GM21367 (cell line): ENCODE measurements at regions not wholly inside any gene's neighbourhood (a gene's known extent, or its start where the extent isn't known, plus 50 kb on each side); places are given as distances from the start of the nearest gene placed in this dataset.
"Not testable (repeated sequence)": the region's sequence is repeated elsewhere in the genome, so short reads cannot be mapped to it uniquely, and the experiment has no call there.

Experiments
- ATAC-seq: cut with Tn5 transposase; IDR thresholded peaks from one replicate; pipeline ENCODE4 v1.9.1; 2021; ENCODE audit not compliant: unreplicated experiment

DNA sequence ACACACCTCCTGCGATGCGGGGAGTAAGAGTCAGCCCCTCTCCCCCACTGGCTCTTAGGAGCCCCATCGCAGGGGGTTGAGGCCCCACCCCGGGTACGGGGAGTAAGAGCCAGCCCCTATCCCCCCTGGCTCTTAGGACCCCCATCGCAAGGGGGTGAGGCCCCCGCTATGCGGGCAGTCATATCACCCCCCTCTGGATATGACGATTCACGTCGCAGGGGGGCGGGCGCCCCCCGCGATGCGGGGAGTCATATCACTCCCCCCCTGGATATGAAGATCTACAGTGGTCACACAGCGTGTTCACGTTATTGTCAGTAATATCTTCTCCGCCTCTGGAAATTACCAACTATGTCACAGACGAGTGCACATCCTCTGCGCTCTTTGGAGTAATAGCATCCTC is 61.1 kb downstream of the DEFB131A start:
- not testable (repeated sequence) for ATAC-seq

- ATAC-seq, result not testable (repeated sequence)
Measured at GRCh38 chr4:9506672-9507071, 62.5 kb downstream of the DEFB131A start.

GRCh38 chr4:9512941-9513340 is 68.7 kb downstream of the DEFB131A start:
- not testable (repeated sequence) for ATAC-seq

GRCh38 chr4:9519631-9520030 is 75.4 kb downstream of the DEFB131A start:
- not testable (repeated sequence) for ATAC-seq

- ATAC-seq, result not testable (repeated sequence)
Measured at GRCh38 chr4:9522903-9523302, 78.7 kb downstream of the DEFB131A start.

- ATAC-seq, result not testable (repeated sequence)
Measured at GRCh38 chr4:9524406-9524805, 80.2 kb downstream of the DEFB131A start.

DNA sequence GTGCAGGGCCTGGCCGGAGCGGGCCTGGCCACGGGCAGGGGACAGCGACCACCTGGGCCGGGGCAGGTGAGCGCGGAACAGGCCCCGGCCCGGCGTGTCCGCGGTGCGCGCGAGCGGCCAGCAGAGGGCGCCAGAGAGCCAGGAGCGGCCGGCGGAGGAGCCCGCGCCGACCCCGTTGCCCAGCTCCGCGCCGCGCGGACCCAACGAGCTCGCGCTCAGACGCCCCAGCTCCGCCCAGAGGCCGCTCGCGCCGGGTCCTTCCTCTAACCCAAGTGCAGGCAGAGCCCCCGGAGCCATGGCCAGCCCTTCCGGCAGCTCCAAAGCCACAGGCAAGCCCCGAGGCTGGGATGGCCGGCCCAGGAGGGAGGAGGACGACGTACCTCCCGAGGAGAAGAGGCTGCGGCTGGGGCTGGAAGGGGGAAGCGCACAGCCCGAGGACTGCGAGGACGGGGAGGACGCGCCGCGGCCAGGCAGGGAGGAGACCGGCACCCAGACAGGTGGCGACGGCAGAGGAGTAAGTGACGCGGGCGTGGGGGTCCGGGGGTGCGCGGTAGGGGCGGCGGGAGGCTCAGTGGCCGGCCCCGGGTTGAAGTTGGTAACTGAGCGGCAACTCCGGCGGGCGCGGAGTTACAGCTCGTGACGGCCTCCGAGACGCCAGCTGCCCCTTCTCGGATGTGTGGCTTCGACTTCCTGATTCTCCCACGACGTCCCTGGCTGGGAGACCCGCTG is 88.1 kb downstream of the DEFB131A start:
- ATAC-seq, result not testable (repeated sequence)

DNA sequence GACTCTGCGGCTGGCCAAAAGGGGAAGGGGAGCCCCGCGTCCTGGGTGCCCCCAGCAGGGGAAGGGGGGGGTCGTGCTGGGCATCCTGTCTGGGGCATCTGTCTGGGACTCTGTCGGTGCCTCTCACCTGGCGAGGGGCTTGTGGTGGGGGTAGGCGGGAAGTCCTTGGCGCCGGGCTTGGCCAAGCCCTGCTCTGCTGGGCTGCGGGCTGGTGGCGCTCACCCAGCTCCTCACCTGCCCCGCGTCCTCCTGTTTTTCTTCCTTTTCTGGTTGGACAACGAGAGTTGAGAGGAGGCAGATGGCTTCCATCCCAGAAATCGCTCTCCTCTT is 88.6 kb downstream of the DEFB131A start:
- ATAC-seq, result not testable (repeated sequence)

DNA sequence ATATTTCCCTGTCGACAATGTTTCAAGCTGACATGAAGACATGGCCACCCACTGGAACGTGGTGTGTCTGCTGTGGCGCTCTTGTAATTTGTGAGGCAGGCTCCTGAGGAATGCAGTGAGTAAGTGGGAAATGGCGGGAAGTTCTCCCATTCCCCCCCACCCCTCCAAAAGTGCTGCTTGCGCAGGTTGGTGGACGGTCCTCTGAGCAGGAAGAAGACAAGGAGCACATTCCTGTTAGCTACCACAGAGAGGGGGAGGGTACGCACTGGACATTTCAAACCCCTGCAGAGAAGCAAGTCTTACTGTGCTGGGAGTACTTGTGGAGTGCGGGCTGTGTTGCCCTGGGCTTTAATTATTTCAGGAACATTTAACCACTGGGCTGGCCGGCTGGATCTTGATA is 92.9 kb downstream of the DEFB131A start:
- not testable (repeated sequence) for ATAC-seq

GRCh38 chr4:9539939-9540520 is 95.8 kb downstream of the DEFB131A start:
- ATAC-seq, result not testable (repeated sequence)

DNA sequence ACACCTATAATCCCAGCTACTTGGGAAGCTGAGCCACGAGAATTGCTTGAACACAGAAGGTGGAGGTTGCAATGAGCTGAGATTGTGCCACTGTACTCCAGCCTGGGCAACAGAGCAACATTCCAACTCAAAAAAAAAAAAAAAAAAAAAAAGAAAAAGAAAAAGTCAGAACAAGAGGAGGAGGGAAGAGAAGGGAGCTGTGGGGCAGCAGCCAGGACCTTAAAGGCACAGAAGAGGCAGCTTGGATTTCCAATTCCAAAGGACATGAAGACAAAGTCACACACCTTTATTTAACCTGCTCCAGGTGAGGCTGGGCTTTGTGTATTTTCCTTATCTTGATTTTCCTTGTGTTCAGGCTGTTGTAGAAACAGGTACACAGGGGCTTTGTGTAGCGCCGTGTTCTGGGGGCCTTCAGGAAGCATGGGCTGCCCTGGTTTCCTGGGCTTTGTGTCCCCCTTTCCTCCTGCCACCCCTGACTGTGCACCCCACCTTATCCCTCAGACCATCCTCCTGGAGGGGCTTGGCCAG is 97.2 kb downstream of the DEFB131A start:
- not testable (repeated sequence) for ATAC-seq

DNA sequence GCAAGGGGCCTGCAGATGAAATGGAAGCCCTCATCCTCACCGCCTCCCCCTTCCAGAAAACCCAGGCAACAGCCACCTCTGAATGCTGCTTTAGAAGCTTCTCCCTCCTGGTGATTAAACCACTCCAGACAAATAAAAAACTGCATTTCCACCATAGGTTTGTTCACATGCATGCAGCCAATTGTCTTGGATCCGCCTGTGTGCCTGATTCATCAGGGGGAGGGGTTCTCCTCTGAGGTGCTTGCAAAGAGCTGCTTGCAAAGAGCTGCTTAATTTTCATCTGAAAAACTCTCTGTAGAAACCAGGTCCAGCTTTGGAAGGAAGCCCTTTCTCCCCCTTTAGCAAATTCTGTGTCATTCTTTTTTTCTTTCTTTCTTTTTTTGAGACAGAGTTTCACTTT is 100.6 kb downstream of the DEFB131A start:
- not testable (repeated sequence) for ATAC-seq

DNA sequence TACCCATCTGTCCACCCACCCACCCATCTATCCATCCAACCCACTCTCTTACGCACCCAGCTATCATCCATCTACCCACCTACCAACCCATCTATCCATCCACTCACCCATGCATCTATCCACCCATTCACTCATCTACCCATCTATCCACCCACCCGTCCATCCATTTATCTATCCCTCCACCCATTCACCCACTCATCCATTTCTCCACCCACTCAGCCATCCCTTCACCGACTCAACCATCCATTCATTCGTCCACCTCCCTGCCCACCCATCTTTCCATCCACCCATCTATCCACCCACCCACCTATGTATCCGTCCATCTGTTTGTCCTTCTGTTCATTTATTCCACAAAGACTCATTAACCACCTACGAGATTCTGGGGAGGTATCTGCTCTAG is 103.3 kb downstream of the DEFB131A start:
- ATAC-seq, result not testable (repeated sequence)

DNA sequence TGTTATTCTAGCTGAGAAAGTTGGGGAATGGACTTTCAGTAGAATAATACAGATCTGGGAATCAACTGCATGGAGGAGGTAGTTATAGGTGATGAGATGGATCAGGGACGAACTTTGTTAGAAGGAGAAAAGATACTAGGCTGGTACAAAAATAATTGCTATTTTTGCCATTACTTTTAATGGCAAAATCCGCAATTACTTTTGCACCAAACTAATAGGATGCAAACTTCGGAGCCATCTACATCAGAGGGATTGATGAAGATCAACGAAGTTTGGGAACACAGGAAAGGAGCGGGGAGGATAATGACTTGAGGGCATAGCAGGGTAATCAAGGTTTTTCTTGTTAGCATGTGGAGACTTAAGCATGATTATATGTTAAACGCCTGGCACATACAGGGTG is 111.9 kb downstream of the DEFB131A start:
- ATAC-seq, result not testable (repeated sequence)

- ATAC-seq, result not testable (repeated sequence)
Measured at GRCh38 chr4:9577869-9578268, 133.7 kb downstream of the DEFB131A start.

DNA sequence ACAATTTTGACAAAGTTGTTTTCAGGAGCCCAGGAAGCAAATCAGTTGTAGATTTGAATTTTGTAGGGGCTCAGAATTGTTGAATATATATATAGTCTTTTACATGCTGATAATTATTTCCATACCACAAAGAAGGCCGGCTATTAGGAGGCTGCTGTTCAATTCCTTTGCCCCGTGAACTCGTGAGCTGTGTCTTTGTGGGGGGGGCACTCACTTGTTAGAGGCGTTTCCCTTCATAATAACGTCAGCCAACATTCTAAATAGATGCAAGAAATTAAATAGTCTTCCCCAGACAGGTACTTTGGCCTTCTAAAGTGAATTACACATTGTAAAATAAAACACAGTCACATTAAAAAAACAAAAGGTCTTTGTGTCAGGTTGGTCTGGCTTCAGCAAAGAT is 138.7 kb downstream of the DEFB131A start:
- not testable (repeated sequence) for ATAC-seq

- no peak for ATAC-seq
Measured at GRCh38 chr4:9592010-9592409, 147.8 kb downstream of the DEFB131A start.

DNA sequence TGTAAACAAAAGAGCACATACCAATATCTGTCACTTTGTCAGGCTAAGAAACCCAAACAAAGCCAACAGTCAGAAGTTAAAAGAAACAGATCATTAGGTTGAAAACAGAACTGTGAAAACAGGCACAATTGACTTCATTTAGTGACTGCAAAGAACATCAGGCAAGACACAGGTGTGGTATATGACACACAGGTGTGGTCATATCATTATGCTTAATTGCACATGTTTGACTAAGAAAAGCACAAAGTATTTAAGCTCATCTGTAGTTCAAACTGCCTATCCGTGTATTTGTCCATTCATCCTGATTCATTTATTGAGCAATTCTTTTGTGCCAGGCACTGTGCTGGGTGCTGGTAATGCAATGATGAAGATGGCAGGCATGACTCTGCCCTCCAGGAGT is 150.7 kb downstream of the DEFB131A start:
- ATAC-seq, result no peak

- not testable (repeated sequence) for ATAC-seq
Measured at GRCh38 chr4:9595531-9595930, 151.3 kb downstream of the DEFB131A start.

- ATAC-seq, result no peak
Measured at GRCh38 chr4:9599266-9599665, 155.1 kb downstream of the DEFB131A start.

DNA sequence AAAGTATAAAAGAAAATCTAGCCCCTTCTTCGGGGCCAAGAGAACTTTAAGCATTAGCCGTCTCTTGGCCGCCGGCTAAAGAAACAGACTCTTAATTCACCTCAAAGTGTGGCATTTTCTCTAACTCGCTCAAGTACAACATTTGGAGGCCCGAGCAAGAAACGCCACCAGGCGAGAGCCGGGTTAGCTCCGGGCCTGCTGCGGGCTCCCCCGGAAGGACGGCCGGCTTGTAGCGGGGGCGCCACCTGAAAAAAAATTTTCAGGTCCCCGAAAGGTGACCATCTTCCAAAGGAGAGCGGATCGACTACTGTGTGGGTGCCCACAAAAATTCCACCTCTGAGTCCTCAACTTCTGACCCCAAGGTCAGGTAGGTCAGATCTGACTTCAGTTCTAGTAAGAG is 156.0 kb downstream of the DEFB131A start:
- ATAC-seq, result no peak

GRCh38 chr4:9602389-9602914 is 158.2 kb downstream of the DEFB131A start:
- ATAC-seq, result no peak
